ENCODE measurements at regions not wholly inside any gene's neighbourhood (a gene's known extent, or its start where the extent isn't known, plus 50 kb on each side); places are given as distances from the start of the nearest gene placed in this dataset.

- TF ChIP-seq CTCF (IDR thresholded peaks at IDR 0.05 in 8 of 11, conservative IDR thresholded peaks at IDR 0.05 in 3 of 11) (no peak), POLR2AphosphoS5 (IDR thresholded peaks at IDR 0.05) (no peak), POLR2A (IDR thresholded peaks at IDR 0.05) (no peak)
These were observed 83.1 kb upstream of the GLRA1 start for GRCh38 chr5:152007653-152008335.
